ENCODE measurements at regions not wholly inside any gene's neighbourhood (a gene's known extent, or its start where the extent isn't known, plus 50 kb on each side); places are given as distances from the start of the nearest gene placed in this dataset.

- TF ChIP-seq CTCF (IDR thresholded peaks at IDR 0.05), result no peak
- no peak for TF ChIP-seq POLR2AphosphoS5 (IDR thresholded peaks at IDR 0.05)
- TF ChIP-seq POLR2A (IDR thresholded peaks at IDR 0.05), result no peak
- no peak for TF ChIP-seq EP300 (IDR thresholded peaks at IDR 0.05)
Observed at GRCh38 chr6:19245656-19246055, 591.5 kb upstream of the ID4 start.

Data from upper lobe of left lung (tissue), 4 donors.